ENCODE measurements at regions not wholly inside any gene's neighbourhood (a gene's known extent, or its start where the extent isn't known, plus 50 kb on each side); places are given as distances from the start of the nearest gene placed in this dataset.

DNA sequence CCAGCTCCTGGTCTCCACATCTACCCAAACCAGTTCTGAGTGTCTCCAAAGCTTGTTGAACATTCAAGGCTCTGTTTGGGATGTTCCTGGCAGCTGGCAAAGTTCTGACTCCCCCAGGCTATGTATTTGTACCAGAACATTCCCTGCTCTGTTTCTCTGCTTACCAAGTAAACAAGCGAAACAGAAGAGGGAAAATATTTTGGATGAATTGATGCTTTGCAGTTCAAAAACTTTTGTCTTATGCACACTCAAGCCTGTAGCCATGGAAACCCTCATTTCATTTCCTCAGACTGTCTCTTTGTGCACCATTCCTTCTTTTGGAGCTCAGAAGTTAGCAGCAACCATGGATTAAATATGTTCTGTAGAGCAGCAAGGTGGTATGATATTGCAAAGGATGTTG, 145.8 kb downstream of the ACTL7B start:
- DNase-seq: no peak

DNA sequence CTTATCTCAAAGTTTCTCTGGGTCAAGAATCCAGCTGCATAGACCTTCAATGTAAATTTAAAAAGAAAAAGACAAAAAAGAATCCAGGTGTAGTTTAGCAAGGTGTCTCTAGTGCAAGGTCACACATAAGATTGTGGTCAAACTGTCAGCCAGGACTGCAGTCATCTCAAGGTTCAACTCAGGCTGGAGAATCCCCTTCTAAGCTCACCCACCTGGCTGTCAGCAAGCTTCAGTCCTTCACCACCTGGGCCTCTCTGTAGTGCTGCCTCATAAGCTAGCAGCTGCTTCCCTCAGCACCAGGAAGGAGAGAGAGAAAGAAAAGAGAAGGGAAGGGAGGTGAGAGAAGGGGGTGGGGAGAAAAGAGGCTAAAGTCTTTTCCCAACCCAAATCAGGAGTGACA, 146.7 kb downstream of the ACTL7B start:
- no peak for DNase-seq

DNA sequence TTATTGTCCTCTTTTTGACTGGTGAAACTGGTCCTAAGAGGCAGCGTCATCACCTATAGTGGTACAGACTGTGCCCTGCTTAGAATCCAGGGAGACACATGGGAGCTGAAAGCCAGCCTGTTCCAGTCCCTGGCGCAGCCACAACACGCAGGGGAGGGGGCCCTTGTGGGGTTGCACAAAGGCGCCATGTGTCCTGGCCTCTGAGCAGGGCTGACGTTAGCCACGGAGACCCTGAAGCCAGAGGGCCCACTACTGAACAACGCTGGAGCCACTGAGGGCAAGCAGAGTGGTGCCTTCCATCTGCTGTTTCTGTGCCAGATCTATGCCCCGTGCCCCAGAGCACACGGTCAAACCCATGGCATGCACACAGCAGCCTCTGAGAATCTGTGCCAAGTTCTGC, 147.3 kb downstream of the ACTL7B start:
- no peak for DNase-seq

DNA sequence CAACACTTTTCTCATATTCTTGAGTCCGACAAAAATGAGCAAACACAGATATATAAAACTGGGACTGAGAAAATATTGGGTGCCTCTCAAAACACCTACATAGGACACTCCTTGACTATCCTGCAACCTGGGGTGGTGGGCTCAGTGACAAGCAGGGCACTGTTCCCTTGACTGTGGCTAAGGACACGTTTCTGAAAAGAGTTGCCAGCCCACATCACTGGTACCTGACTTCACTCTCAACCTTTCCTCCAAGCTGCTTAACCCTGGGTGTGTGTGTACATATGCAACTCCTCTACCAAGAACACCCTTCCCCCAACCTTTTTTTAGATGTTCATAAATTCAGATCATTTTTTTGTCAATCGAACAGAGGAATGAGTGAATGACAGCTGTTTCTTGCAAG, 148.7 kb downstream of the ACTL7B start:
- no peak for DNase-seq

GRCh38 chr9:108704156-108704852, 151.5 kb downstream of the ACTL7B start:
- no peak for DNase-seq

DNA sequence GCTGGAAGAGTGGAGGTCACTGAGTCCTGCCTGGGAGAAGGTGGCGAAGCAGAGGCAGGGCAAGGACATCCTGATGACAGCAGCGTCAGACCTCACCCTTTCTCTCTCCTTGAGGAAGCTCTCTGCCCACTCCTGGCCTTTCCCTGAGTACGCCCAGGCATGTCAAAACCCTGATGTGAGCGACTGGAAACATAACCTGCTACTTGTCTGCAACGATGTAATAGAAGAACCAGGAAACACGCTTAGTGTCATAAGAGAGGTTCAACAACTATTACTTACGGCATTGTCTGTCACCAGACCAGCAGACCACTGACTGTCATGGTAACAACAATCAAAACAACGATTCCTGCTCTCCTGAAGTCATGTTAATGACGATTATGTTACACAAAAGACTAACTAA, 152.4 kb downstream of the ACTL7B start:
- no peak for DNase-seq

DNA sequence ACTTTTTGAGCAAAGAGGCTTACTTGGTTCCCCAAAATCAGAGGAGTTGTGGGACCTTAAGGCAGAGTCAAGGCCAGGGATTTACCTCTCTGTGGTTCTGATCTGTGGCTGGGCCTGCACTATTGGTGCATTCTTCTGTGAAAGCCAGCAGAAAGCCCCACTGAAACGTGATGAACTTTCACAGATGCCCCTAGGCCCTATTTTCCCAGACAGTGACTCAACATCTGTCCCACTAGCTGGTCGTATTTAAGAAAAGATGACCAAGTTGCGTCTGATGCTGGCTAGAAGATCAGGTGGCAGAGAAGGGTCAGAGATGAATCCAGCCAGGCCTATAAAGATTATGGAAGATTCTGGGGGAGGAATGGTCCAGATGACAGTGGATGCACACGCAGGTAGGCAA, 153.1 kb downstream of the ACTL7B start:
- DNase-seq: no peak

GRCh38 chr9:108698801-108699200, 157.0 kb downstream of the ACTL7B start:
- DNase-seq: no peak

- no peak for DNase-seq
Measured at GRCh38 chr9:108698231-108698630, 157.6 kb downstream of the ACTL7B start.

- DNase-seq: no peak
Measured at GRCh38 chr9:108696156-108696555, 159.6 kb downstream of the ACTL7B start.

- DNase-seq: peak; percentile 30
Measured at GRCh38 chr9:108694170-108694569, 161.6 kb downstream of the ACTL7B start.

DNA sequence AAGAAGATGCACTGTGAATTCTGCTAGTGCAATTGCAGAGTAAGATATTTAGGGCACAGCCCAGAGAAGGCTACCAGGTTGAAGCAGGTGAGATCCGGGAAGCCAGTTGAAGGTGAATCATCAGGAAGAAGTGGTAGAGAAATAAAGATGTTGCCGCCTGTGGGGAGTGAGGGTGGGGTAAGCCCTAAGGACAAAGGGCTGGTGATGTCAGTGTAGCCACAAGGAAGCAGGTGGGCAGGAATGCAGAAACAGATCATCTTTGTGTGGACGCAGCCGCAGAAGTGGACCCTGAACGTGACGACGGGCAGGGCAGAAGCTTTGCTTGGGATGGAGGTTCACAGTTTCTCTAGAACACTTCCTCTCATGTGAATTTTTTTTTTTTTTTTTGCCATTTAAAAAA, 164.2 kb downstream of the ACTL7B start:
- no peak for DNase-seq

GRCh38 chr9:108688676-108689075, 167.1 kb downstream of the ACTL7B start:
- peak; percentile 51 for DNase-seq

DNA sequence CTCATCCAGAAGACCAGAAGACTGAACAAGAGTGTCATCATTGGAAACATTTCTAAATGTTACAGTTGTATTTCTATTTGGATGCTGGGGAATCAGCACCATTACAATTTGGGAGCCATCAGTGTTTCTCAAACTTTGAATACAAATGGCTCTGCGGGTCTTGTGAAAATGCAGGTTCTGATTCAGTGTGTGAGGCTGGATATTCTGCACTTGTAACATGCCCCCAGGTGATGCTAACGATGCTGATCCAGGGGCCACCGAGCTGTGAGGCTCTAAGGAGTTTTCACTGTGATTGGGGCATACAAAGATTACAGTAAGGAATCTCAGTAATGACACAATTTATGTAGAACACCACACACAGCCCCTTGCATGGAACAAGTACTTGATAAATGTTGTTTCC, 167.7 kb downstream of the ACTL7B start:
- no peak for DNase-seq

- DNase-seq: peak; percentile 60
Measured at GRCh38 chr9:108687006-108687987, 168.5 kb downstream of the ACTL7B start.

DNA sequence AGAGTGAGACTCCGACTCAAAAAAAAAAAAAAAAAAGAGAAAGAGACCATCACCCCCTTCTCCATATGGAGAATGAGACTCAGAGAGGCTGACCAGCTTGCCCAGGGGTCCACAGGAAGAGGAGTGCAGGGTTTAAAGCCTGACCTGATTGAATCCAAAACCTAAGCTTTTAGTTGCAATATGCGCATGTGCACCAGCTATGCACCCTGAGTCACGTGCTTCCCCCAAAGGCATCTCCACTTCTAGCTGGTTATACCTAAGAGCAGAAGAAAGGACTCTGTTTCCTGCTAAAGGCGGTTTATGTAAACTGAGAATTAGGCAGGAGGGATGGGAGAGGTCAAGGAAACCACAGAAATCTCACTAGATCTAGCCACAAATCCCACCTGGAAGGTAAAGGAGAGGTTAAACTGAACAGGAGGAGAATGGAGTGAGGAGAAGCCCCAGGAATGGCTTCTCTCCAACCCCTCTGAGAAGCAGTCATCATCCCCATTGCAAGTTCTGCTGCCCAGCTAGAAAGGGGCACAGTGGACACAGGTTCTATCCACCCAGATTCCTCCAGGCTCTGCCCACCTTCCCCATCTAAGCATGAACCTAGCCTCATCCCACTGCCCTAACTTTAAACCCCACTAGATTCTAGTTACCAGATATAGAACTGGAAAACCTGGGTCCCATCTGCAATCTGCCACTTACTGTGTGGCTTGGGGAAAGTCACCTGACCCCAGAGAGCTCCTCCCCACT, 171.3 kb downstream of the ACTL7B start:
- no peak for DNase-seq

GRCh38 chr9:108683245-108683644, 172.5 kb downstream of the ACTL7B start:
- DNase-seq: no peak

- DNase-seq: peak; percentile 44
Measured at GRCh38 chr9:108681851-108682590, 173.8 kb downstream of the ACTL7B start.

- DNase-seq: no peak
Measured at GRCh38 chr9:108680946-108681345, 174.8 kb downstream of the ACTL7B start.

- no peak for DNase-seq
Measured at GRCh38 chr9:108677776-108678175, 178.0 kb downstream of the ACTL7B start.

- DNase-seq: no peak
Measured at GRCh38 chr9:108676355-108676754, 179.4 kb downstream of the ACTL7B start.

GRCh38 chr9:108675708-108676107, 180.1 kb downstream of the ACTL7B start:
- DNase-seq: no peak

Measured in eye (tissue), 1 donor.